ENCODE measurements at regions not wholly inside any gene's neighbourhood (a gene's known extent, or its start where the extent isn't known, plus 50 kb on each side); places are given as distances from the start of the nearest gene placed in this dataset.
"Not testable (repeated sequence)": the region's sequence is repeated elsewhere in the genome, so short reads cannot be mapped to it uniquely, and the experiment has no call there.

- TF ChIP-seq CTCF, EP300, POLR2A (IDR thresholded peaks at IDR 0.05): not testable (repeated sequence)
These were observed 94.2 kb downstream of the TEX36 start for GRCh38 chr10:125588738-125589137.

Measured in ovary (tissue), 3 donors.